ENCODE measurements at regions not wholly inside any gene's neighbourhood (a gene's known extent, or its start where the extent isn't known, plus 50 kb on each side); places are given as distances from the start of the nearest gene placed in this dataset.

DNA sequence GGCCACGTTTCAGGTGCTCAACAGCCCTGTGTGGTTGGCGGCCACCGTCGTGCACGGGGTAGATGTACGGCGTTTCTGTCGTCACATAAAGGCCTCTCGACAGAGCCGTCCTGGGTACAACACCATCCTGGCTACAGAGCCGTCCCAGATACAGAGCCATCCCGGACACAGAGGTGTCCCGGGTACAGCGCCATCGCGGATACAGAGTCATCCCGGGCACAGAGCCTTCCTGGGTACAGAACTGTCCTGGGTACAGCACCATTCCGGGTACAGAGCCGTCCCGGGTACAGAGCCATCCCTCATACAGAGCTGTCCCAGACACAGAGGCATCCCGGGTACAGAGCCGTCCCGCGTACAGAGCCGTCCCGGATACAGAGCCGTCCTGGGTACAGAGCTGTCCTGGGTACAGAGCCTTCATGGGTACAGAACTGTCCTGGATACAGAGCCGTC lies 222.7 kb upstream of the SOX1 start:
- DNase-seq = no peak

DNA sequence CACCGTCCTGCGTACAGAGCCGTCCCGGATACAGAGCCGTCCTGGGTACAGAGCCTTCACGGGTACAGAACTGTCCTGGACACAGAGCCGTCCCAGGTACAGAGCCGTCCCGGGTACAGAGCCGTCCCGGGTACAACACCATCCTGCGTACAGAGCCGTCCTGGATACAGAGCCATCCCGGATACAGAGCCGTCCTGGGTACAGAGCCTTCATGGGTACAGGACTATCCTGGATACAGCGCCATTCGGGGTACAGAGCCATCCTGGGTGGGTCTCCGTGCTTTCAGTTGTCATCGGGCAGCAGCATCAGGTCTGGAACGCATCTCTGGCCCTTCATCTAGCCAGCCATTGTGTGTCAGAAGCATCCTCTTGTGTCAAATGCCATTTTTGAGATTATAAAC lies 222.3 kb upstream of the SOX1 start:
- no peak for DNase-seq

DNA sequence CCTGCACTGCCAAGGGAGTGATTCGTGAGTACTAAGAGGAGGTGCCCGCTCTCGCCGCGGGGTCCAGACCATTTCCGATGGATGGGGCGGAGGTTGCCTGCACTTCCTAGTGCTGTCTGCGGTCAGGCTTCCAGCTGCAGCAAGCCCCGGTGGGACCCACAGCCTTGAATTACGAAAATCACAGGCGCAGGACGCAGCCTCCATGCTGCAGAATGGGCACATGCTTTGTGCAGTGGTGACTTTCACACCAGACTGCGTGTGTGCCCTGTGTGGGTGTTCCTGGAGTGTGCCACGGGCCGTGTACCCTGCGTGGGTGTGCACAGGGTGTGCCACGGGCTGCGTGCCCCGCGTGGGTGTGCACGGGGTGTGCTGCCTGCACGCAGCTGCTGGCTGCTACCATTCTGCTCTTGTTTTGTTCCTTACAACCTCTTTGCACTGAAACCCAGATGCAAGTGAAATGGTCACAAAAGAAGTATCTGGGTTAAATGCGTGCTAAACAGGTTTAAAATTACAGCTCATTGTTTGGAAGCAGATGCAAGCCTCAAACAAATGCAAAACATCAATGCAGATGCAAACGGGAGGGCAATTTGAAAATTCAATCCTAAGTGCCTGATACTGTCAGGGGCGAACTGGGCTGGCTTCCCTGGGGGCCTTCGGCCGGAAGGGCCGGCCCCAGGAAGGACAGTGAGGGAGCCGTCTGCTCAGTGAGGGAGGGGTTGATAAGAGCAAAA lies 221.2 kb upstream of the SOX1 start:
- no peak for DNase-seq

DNA sequence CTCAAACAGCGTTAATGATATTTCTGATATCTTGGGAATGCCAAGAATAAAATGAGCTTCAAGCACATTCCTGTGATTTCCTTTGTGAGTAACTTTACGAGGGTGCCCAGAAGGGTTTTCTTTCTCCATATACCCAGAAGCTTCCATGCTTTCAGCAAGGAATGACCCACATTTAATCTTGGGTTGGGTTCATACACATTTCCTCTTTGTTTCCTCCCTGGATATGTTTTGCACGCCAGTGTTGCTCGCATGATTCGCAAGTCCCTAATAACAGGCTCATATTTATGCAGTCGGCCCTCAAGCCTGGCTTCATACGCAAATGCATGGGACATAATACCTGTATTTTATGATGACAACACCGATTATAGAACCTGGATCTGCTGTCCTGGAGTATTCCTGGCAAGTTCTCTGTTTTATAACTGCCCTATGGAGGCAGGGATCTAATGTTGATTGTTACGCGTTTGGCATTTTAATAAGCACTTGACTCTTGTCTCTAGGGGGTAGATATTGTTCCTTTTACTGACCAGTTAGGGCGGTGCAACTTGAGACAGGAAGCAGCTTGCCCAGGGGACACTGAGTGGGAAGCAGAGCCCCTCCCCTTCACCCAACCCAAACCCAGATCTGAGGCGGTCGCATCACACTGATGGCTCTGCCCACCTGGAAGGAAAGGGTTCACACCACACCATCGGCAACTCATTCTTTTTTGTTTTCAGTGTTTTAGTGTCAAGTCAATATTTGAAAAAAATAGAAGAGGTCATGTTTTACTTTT lies 220.4 kb upstream of the SOX1 start:
- no peak for DNase-seq

DNA sequence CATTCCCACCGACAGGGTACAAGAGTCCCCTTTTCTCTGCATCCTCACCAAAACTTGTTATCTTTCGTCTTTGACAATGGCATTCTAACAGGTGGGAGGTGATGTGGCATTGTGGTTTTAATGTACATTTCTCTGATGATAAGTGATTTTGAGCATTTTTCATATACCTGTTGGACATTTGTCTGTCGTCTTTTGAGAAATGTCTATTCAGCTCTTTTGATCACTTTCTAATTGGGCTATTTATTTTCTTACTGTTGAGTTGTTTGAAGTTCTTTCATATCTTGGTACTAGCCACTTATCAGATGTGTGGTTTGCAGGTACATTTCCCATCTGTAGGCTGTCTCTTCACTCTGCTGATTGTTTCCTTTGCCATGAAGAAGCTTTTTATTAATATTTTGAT lies 219.0 kb upstream of the SOX1 start:
- no peak for DNase-seq

DNA sequence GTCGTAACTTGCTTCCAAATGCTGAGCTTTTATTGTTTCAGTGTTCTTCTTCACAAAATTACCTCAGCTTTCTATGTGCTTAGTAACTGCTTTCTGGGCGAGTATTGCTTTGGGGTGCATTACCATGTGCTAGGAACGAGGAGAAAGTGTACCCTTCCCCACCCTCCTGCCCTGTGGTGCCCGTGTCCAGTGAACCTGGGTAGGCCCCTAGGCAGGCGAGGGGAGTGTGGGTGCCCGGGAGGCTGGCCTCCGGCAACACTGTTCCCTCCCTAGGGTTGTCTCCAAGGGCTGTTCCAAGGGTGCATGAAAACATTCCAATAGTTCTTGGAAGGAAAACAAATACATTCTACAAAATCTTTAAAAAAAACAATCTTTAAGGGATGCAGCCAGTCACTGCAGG lies 216.5 kb upstream of the SOX1 start:
- DNase-seq = no peak

DNA sequence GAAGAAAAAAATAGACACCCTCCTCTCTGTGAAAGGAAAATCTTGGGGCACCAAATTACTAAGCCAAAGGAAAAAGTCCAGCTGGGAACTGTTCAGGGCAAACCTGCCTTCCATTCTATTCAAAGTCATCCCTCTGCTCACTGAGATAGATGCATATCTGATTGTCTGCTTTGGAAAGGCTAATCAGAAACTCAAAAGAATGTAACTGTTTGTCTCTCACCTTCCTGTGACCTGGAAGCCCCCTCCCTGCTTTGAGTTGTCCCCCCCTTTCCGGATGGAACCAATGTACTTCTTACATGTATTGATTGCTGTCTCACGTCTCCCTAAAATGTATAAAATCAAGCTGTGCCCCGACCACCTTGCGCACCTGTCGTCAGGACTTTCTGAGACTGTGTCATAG lies 216.0 kb upstream of the SOX1 start:
- DNase-seq = no peak

DNA sequence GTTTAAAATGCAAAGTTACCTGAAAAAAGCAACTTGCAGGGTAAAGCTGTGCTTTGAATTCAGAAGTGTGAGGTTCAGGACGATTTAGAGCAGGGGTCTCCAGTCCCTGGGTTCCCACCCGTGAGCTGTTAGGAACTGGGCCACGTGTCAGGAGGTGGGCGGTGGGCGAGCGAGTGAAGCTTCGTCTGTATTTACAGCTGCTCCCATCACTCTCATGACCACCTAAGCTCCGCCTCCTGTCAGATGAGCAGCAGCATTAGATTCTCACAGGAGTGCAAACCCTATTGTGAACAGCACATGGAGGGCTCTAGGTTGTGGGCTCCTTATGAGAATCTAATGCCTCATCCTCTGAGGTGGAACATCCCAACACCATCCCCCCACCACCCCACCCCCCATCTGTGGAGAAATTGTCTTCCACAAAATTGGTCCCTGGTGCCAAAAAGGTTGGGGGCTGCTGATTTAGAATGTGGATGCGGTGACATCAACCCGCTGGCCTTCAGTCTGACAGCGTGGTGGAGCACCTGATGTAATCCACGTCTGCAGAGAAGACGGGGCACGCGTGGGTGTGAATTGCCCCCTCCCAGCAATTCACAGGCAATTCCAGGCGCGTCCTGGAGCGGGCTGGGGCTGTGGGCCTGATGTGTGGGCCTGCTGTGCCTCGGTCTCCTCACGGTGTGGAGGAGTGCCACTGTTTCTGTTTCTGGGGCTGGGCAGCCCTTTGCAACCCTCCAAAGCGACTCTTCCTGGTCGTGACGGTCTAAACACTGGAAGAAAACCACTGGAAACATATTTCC lies 214.0 kb upstream of the SOX1 start:
- no peak for DNase-seq

DNA sequence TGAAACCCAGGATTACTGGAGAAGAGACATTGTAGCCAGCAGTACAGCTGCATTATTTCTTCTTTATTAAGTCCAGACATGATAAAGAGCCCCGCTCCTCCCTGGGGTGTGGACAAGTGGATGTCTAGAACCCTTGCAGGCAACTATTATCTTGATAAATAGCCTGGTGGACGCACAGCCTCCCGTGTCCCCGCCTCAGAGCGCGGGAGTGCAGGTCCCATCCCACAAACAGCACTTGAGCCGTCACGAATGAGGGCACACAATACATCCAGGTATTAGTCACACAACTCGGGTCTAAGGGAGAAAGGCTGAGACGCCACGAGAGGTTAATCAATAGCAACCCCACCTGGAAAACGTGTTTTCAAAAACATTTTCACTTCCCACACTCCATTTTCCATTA lies 213.2 kb upstream of the SOX1 start:
- no peak for DNase-seq

DNA sequence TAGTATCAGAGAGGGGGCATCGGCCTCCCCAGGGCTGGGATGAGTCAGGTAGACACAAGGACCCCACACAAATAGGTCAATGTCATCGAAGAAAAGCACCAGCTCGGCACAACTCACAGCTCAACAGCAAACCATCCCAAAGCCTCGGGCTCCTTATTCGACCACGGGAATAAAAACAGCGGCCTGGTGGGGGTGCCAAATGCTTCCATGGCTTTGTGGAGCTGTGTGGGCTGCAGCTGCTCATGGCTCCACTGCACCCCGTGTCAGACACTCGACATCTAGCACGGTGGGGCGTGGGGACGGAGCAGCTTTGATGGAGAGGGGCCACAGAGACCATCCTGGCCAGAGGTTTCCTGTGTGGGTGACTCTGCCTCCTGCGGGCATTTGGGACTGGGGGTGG lies 212.5 kb upstream of the SOX1 start:
- no peak for DNase-seq

DNA sequence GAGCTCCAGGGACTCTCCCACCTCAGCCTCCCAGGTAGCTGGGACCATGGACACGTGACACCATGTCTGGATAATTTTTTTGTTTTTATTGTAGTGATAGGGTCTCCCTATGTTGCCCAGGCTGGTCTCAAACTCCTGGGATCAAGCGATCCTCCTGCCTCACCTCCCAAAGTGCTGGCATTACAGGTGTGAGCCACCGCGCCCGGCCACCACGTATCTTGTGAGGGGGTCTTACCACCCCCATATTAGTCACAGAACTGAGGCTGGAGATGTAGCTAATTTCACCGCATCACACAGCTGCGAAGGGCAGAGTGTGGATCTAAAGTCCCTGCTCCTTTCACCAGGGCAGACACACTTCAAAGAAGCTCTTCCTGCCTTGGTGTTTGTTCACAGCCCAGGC lies 211.8 kb upstream of the SOX1 start:
- DNase-seq = no peak

DNA sequence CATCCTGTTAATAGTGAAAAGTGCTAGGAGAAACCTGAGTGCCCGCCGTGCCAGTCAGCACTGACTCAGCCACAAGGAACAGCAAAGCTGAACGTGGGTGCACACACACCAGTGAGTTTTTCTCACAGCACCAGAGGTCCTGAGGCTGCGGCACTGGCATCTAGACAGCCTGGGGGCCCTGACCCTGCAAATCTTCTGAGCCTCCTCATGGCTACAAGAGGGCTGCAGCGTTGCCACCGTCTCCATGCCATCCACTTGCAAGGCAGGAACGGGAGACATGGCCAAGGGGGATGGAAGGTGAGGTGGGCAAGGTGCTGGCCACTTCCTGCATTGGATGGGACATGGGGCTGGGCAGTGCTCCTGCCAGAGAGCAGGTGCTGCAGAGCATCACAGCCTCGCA lies 211.2 kb upstream of the SOX1 start:
- DNase-seq = no peak

DNA sequence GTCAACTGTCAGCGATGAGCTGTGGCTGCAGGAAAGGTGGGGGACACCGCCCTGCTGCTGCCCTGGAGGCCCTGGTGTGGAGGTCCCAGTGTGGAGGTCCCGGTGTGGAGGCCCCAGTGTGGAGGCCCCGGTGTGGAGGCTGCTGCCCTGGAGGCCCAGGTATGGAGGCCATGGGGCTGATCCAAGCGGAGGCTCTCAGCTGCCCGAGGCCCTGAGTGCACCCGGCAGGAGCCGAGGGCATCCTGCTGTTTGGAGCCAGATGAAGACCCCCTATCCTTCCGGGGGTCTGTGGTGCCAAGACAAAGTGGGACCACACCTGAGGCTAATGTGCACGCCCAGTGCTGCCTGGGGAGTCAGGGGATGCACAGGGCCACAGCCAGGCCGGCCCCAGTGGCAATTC lies 210.4 kb upstream of the SOX1 start:
- no peak for DNase-seq

DNA sequence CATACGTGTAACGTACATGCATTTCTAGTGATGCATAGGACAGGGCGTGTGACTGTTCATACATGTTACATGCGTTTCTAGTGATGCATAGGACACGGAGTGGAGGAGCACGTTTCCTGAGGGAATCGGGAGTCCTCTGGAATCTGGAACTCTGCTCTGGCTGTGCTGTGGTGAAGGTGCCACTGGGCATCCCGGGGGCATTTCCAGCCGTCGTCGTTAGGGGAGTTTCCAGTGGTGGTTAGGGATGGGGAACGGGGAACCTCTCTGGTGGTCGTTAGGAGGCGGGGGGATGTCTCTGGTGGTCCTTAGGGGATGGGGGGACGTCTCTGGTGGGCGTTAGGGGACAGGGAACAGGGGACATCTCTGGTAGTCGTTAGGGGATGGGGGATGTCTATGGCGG lies 209.6 kb upstream of the SOX1 start:
- DNase-seq = no peak

DNA sequence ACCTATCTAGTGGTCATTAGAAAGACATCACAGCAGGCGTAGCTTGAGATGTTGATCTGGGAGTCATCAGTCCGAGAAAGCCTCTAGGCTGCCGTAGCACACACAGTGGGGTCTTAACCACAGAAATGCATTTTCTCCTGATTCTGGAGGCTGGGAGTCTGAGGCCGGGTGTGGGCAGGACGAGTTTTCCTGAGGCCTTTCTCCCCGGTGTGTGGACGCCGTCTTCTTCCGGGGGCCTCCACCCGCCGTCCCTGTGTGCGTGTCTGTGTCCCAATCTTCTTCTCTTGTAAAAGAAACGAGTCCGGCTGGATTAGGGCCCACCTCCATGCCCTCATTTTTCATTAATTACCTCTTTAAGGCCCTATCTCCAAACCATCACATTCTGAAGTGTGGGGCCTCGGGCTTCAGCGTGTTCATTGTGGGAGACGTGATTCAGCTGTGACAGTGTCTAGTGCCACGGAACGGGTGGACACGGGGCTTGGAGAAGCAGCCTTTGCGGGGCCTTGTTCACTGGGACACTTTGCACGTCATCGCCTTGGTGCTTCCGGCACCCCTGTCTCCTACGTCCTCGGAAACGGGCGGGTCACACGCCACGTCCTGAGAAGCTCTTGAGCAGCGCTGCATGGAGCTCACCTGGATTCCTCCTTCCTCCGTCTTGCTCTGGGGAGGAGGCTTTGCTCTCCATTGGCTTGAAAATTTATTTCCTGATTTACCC lies 208.9 kb upstream of the SOX1 start:
- DNase-seq = no peak

DNA sequence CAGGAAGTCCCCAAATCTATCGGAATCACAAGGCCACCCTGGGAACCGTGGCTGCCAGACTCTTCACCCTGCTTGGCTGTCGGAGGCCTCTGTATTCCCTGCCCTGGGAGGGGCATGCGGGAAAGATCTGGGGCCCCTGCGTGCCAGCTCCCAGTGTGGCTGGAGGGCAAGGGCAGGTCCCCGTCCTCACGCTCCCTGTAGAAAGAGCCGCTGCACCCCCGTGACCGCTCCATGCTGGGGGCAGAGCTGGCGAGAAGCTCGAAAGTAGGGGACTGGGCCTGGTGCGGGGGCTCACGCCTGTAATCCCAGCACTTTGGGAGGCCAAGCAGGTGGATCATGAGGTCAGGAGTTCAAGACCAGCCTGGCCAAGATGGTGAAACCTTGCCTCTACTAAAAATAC lies 208.4 kb upstream of the SOX1 start:
- no peak for DNase-seq

DNA sequence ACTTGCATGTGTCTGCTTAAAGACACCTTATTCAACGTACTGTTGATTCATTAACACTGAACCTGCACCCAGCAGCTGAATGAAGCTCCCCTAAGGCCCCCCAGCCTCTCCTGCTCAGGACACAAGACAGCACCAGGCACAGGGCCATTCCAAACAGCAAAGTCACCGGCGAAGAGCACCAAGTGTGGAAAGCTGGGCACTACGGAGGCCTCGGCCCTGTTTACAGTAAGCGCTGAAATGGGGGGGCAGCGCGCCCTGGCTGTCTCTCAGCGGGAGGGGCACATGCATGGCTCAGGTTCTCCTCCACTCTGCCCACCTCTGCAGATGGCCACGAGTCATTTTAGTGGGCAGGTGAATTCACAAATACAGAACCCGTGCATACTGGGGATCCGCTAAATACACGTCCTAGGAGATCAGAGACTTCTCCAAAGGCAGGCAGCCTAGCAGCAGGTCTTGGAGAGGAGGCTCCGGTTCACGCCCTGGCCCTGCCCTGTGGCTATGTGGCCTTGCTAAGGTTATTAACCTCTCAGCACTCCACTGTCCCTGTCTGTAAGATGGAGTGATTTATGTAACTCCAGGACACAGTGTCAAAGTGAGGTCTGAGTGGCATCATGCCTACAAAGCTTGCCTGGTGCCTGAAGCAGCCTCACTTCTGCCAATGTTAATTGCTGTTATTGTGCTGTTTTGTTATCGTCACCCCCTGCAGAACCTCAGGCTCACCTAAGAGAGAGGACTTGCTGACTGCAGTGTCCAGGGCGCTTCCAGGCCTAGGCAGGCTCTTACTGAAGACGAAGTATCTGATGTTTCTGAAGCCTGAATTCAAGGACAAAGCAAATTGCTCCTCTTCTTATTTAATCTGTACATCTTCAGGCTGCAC lies 207.4 kb upstream of the SOX1 start:
- no peak for DNase-seq

DNA sequence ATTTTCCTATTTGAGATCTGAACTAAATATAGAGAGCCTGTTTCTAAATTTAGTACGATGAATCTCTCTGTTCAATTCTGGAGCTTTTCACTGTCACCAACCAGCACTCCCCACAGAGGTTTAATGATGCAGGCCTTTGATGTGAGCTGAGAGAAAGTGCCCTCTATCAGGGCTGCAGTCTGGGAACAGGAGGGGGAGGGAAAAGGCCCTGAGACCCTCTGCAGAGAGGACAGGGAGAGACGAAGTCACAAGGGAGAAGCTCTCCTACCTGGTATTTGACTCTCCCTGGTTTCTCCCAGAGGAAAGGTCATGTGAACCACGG lies 206.8 kb upstream of the SOX1 start:
- no peak for DNase-seq

DNA sequence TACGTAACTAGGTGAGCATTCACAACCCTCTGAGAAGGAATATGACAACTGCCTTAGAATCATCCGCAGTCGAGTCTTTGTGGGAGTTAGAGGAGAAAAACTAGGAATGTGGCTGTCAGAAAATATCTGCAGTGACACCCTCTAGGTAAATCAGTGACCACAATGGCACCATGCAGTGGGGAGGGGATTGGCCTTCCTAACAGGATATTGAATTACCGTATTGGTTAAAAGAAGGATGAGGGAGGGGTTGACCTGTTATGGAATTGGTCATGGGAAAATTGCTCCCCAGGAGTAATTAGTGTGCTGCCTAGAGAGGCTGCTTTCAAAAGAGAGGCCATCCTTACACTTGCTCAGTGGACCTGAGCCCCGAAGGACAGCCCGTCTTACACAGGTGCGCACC lies 205.6 kb upstream of the SOX1 start:
- no peak for DNase-seq

DNA sequence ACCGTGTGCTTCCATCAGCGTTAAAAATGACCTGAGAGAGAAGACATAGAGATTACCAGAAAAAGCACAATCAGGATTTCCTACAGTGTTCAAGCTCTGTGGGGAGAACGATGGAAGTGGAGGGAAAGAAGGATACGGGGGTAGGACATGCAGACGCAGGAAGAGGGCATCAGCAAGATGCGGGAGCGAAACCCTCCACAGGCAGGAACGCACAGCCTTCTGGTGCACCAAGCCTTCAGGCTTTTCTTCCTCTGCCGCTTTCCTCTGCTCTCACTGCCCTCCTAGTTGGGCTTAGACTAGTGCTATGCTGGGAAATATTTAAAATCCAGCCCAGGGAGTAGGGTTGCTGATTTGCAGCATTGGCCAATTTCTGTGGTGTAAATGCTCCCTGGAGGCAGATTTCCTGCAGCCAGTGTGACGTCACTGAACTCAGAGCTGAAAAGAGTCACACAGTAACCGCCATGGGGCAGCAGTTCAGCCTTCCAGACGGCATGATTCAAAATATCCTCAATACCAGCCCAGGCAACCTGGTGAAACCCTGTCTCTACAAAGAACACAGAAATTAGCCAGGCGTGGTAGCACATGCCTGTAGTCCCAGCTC lies 205.1 kb upstream of the SOX1 start:
- DNase-seq = no peak

Measured in suppressor macrophage (primary cell).